Muscle layer of duodenum (tissue), 2 donors: ENCODE measurements at regions not wholly inside any gene's neighbourhood (a gene's known extent, or its start where the extent isn't known, plus 50 kb on each side); places are given as distances from the start of the nearest gene placed in this dataset.

ENCODE experiments used
- H3K27ac ChIP-seq: one replicate; pipeline ENCODE4 v1.7.0; 2013; ENCODE audit warnings: mild to moderate bottlenecking, low read length
- H3K27me3 ChIP-seq: one replicate; pipeline ENCODE4 v1.7.0; 2013; ENCODE audit warnings: low read depth, mild to moderate bottlenecking, control low read depth, low read length
- H3K36me3 ChIP-seq, 2 donors: one replicate each; pipeline ENCODE4 v1.7.0; 2013; ENCODE audit warnings: low read length in 2 of 2, control low read depth in 1 of 2, mild to moderate bottlenecking in 1 of 2; ENCODE audit not compliant: insufficient read depth in 2 of 2, control insufficient read depth in 1 of 2
- H3K4me1 ChIP-seq, 2 donors: one replicate each; pipeline ENCODE4 v1.7.0; 2013; ENCODE audit warnings: low read length in 2 of 2, mild to moderate bottlenecking in 2 of 2, control low read depth in 1 of 2, moderate library complexity in 1 of 2; ENCODE audit not compliant: insufficient read depth in 2 of 2, control insufficient read depth in 1 of 2
- H3K4me3 ChIP-seq, 2 donors: one replicate each; pipeline ENCODE4 v1.7.0; 2013; ENCODE audit warnings: low read length in 2 of 2, low read depth in 1 of 2, mild to moderate bottlenecking in 1 of 2
- H3K9me3 ChIP-seq, 2 donors: one replicate each; pipeline ENCODE4 v1.7.0; 2013; ENCODE audit warnings: low read length in 2 of 2, control low read depth in 1 of 2, mild to moderate bottlenecking in 1 of 2; ENCODE audit not compliant: control insufficient read depth in 1 of 2
- donor health status: healthy.

DNA sequence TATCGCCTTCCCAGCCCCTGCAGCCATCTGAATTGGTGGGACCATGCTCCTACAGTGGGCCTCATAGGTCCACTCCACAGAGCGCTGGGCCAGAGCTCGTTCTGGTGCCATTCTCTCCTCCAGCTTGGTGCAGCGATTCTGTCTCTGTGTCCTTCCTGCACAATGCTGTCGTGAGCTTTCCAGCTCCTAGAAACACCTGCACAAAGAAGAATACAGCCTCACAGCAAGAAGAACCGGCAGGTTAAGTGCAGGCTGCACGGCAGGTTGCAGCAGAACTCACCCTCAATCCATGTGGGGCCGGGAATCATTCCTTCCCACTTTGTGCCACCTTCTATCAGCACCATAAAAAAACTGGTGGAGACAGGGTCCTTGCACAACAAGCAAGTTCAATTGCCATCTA lies 101.2 kb upstream of the ENPP6 start:
- H3K4me1 ChIP-seq: no peaks in the 10 kb centered on the region
- H3K27ac ChIP-seq: no peak overlapping the region
- H3K9me3 ChIP-seq: no peaks in the 10 kb centered on the region
- H3K4me3 ChIP-seq: no peak overlapping the region
- H3K36me3 ChIP-seq: no peaks in the 10 kb centered on the region
- H3K27me3 ChIP-seq: no peaks in the 10 kb centered on the region

DNA sequence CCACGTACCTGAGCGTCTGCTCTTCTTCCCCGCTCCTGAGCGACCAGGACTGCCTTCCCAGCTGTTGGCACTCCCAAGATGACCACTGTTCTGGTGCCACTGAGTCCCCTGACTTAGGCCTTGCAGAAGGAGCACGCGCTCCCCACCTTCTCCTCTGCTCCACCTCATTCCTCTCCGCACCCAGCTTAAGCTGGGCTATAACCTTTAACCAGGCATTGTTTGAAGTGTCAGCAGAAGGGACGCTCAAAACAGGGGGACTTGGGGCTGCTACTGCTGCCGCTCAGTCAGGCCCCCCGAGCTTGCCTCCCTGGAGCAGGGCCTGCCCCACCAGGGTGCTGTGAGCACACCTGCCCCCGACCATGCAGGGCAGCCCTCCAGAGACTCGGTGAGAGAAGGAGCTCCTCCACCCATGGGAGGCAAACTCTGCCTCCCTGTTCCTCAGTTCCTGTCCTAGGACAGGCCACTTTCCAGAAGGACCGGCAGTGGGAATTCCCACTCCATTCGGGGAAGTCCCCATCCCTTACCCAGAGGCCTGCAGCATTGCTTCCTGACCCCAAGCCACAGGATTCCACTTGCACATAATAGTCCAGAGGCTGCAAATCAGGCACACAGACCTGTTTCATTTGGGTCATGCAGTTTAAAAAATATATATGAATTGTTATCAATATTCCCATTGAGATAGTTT lies 99.7 kb upstream of the ENPP6 start:
- H3K27me3 ChIP-seq: no peaks in the 10 kb centered on the region
- H3K4me1 ChIP-seq: no peaks in the 10 kb centered on the region
- no peaks in the 10 kb centered on the region for H3K9me3 ChIP-seq
- no peak overlapping the region for H3K27ac ChIP-seq
- H3K4me3 ChIP-seq: no peak overlapping the region
- no peaks in the 10 kb centered on the region for H3K36me3 ChIP-seq

DNA sequence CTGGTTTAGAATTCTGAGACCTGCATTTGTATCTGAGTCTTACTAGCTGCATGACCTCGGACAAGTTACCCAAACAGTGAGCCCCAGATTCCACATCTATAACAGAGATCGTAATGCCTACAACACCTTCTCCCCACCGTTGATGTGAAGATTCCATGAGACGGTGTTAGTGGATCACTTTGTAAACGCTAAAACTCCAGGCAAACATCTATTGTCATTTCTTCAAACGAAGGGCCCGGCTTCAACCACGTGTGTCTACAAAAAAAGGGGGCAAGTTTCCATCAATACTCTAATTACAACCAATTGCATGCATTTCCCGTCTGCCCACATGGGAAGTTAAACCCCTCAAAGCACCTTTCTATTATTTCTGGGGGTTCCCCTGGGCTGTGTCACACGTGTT lies 99.1 kb upstream of the ENPP6 start:
- Histone ChIP-seq H3K9me3 (no peaks in the 10 kb centered on the region), H3K36me3 (no peaks in the 10 kb centered on the region), H3K4me1 (no peaks in the 10 kb centered on the region), H3K27me3 (no peaks in the 10 kb centered on the region), H3K27ac (no peak overlapping the region), H3K4me3 (no peak overlapping the region)

DNA sequence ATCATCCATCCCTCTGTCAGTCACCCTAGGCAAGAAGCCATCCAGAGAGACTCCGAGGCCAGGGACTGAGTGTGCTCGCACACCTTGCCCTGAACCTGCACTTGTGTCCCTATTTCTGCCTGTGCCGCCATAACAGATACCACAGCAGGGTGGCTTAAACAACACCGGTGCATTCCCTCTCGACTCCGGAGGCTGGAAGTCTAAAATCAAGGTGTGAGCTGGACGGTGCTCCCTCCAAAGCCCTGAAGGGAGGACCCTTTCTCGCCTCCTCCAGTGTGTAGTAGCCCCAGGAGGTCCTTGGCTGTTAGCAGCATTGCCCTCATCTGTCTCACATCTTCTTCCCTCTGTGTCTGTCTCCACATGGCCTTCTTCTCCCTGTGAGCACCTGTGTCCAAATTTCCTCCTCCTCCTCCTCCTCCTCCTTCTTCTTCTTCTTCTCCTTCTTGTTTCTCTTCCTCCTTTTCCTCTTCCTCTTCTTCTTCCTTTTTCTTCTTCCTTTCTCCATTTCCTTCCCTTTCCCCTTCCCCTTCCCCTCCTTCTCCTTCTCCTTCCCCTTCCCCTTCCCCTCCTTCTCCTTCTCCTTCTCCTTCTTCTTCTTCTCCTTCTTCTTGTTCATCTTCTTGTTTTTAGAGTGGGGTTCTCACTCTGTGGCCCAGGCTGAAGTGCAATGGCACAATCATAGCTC lies 98.1 kb upstream of the ENPP6 start:
- H3K4me3 ChIP-seq: no peak overlapping the region
- H3K9me3 ChIP-seq: no peaks in the 10 kb centered on the region
- no peak overlapping the region for H3K27ac ChIP-seq
- no peaks in the 10 kb centered on the region for H3K36me3 ChIP-seq
- no peaks in the 10 kb centered on the region for H3K27me3 ChIP-seq
- no peaks in the 10 kb centered on the region for H3K4me1 ChIP-seq

DNA sequence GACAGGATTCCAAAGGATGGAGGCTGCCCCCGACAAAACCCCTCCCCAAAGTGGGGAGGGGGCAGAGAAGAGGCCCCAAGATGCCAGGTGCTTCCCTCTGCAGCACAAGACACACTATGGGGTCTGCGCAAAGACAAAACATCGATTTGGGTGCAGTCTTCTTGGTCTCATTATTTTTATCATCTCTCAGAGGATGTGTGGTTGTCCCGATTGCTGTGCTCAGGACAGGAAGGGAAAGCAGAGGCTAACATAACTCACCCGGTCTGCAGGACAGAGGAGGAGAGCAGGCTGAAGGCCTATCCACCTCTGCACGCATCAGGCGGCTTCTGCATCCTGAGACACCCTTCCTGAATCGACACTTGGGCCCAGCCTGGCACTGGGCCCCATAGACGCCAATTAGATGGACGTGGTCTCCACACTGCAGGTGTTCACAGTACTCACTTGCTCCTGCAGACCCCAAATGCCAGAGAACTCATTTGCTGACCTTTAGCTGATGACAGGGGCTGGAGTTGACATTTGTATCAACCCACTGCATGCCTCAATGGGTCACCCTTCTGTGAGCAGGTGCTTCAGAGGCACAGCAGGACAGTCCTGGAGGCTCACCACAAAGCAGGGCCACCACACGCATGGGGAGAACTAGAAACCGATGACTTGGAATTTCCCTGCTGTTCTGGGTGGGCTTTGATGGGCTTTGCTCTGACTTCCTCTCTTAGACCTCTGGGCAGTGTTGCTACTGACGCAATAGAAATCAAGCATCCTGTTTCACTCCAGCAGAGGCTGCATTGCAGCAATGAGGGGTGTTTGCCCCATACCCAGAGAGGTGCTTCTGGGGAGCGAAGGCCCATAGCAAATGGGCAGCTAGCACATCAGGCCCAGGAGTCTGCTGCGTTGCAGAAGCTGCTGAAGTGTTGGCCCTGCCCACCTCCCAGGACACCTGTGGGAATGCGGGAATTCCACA lies 96.3 kb upstream of the ENPP6 start:
- Histone ChIP-seq H3K4me3 (no peak overlapping the region), H3K9me3 (no peaks in the 10 kb centered on the region)

DNA sequence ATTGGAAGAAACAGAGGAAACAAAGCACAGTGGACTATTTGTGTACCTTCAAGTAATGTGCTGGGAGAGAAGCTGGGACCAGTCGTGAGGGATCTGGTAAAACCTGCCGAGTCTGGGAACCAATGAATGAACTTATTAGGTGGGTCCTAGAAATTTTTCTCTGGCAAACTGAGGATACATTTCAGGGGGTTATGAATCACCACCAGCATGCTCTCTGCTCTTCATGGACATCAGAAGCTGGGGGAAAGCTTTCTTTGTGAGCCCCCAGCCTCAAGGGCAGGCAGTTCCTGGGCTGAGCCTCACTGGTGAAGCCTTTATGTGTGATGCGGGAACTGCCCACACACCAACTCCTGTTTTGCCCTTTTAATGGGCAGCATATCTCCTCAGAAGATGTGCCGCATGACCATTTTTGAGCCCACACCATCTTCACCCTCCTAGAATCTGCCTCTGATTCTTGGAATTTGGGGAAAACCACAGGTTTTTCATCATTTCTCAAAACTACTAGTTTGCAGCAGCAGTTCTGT lies 95.4 kb upstream of the ENPP6 start:
- H3K9me3 ChIP-seq: no peaks in the 10 kb centered on the region
- no peak overlapping the region for H3K27ac ChIP-seq
- H3K4me3 ChIP-seq: no peak overlapping the region
- H3K27me3 ChIP-seq: no peaks in the 10 kb centered on the region
- H3K36me3 ChIP-seq: no peaks in the 10 kb centered on the region
- no peaks in the 10 kb centered on the region for H3K4me1 ChIP-seq

More for the DNA sequence above, 96.3 kb upstream of the ENPP6 start:
- Histone ChIP-seq H3K27me3 (no peaks in the 10 kb centered on the region), H3K27ac (no peak overlapping the region), H3K4me1 (no peaks in the 10 kb centered on the region), H3K36me3 (no peaks in the 10 kb centered on the region)

DNA sequence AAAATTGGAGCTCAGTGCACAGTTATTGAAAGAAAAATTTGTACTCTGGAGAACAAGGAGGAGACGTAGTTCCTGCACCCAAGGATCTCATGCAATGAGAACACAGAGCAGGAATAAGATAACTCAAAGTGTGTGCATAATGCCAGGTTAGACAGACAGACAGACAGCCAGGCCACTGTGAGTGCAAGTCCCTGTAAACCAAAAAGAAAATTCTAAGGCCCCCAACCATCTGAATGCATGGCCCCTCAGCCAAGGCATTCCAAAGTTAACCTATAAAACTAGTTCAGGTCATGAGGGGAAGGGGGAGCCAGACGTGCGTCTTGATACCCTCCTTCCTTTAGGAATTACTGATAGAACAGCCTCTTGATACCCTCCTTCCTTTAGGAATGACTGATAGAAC lies 94.5 kb upstream of the ENPP6 start:
- Histone ChIP-seq H3K36me3 (no peaks in the 10 kb centered on the region), H3K4me1 (no peaks in the 10 kb centered on the region), H3K9me3 (no peaks in the 10 kb centered on the region), H3K4me3 (no peak overlapping the region), H3K27me3 (no peaks in the 10 kb centered on the region), H3K27ac (no peak overlapping the region)

DNA sequence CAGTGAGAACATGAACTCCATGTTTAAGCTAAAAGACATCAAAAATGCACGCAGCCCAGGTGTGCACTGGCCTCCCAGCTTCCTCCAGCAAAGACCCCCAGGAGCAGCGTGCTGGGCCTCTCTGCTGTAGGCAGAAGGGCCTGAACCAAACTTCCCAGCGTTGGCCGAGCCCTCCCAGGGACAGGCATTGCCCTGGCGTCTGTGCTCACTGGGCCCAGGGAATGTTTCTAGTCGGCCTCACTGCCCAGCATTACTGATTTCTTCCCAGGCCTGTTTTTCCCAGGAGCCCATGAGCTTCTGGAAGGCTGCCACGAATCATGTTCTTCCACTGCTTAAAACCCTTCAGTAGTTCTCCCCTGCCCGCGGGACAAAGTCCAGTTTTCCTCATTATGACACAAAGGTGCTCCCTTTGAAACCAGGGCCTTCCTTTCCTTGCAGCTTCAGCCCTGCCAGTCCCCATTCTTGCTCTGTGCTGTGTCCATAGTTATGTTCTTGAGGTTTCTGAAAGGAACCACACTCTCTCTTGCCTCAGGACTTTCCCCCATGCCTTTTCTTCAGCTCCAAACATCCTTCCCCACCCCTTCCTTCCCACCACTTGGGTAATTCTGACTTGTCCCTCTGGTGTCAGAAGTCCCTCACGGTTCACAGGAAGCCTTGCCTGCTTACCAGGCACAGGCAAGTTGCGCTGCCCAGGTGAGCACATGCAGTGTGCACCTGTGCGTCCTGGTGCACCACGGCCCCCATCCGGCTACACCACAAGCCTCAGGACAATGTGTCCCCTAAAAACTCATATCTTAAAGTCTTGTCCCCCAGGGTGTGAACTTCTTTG lies 93.4 kb upstream of the ENPP6 start:
- Histone ChIP-seq H3K9me3 (no peaks in the 10 kb centered on the region), H3K4me3 (no peak overlapping the region), H3K4me1 (no peaks in the 10 kb centered on the region), H3K27me3 (no peaks in the 10 kb centered on the region), H3K27ac (peak overlapping the region; percentile 13), H3K36me3 (no peaks in the 10 kb centered on the region)

DNA sequence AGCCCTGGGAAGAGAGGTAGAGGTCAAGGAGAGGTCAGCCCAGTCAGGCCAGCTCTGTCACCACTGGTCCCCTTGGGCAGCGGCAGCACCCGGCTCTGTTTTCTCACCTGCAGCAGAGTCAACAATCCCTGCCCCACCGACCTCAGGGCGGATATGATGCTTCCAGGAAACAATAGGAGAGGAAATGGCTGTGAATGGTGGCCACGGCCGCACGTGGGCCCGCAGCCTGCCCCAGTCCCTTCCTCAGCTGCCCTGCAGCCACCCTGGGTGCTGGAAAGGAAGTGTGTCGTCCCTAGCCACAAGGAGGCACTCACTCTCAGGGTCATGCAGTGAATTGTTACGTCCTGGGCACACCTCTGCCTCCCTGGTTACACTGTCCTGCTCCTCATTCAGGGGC lies 92.5 kb upstream of the ENPP6 start:
- Histone ChIP-seq H3K27ac (no peak overlapping the region), H3K27me3 (no peaks in the 10 kb centered on the region), H3K4me3 (no peak overlapping the region), H3K36me3 (no peaks in the 10 kb centered on the region), H3K4me1 (no peaks in the 10 kb centered on the region), H3K9me3 (no peaks in the 10 kb centered on the region)

DNA sequence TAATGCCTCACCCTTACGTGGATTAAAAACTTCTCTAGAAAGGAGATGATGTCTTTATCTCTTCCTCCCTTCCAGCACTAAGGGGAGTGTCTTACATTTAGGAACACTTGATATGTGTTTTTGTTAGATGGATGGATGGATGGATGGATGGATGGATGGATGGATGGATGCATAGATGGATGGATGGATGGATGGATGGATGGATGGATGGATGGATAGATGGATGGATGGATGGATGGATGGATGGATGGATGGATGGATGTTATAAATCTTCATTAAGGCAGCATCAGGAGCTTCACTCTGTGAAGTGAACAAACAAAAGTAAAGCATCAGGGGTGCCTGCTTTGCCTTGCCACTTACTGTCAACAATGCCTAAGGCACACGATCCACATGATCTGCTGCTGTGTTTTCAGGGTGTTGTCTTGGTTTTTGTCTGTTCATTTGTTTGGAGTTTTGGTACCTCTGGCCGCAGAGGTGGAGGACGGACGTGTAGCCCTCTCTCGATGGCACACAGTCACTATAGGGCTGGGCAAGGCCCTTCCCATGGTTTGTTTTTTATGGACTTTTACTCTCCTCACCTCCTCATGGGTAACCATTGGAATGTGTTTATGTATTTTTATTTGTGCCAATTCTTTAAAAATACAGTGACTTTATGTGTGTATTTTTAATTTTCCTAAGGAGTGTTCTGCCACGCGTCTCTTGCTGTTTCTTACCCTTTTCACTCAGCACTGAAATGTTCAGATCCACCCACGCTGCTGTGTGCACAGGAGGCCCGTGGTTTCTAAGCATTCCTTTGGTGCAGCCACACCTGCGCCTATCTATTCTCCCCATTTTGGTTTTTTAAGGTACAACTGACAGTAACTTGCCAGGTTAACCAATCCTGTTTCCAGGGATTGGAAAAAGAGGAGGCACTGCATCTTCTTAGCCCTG lies 91.8 kb upstream of the ENPP6 start:
- Histone ChIP-seq H3K36me3 (no peaks in the 10 kb centered on the region), H3K27me3 (no peaks in the 10 kb centered on the region), H3K4me3 (no peak overlapping the region), H3K4me1 (no peaks in the 10 kb centered on the region), H3K27ac (no peak overlapping the region), H3K9me3 (peaks cover 0 to 3% of the 10 kb centered on the region in 2 donors)
